HG02678 (cell line): ENCODE measurements at regions not wholly inside any gene's neighbourhood (a gene's known extent, or its start where the extent isn't known, plus 50 kb on each side); places are given as distances from the start of the nearest gene placed in this dataset.

Experiments
- ATAC-seq: cut with Tn5 transposase; IDR thresholded peaks from one replicate; pipeline ENCODE4 v1.9.1; 2021; ENCODE audit warnings: mild to moderate bottlenecking, moderate library complexity; ENCODE audit not compliant: unreplicated experiment

DNA sequence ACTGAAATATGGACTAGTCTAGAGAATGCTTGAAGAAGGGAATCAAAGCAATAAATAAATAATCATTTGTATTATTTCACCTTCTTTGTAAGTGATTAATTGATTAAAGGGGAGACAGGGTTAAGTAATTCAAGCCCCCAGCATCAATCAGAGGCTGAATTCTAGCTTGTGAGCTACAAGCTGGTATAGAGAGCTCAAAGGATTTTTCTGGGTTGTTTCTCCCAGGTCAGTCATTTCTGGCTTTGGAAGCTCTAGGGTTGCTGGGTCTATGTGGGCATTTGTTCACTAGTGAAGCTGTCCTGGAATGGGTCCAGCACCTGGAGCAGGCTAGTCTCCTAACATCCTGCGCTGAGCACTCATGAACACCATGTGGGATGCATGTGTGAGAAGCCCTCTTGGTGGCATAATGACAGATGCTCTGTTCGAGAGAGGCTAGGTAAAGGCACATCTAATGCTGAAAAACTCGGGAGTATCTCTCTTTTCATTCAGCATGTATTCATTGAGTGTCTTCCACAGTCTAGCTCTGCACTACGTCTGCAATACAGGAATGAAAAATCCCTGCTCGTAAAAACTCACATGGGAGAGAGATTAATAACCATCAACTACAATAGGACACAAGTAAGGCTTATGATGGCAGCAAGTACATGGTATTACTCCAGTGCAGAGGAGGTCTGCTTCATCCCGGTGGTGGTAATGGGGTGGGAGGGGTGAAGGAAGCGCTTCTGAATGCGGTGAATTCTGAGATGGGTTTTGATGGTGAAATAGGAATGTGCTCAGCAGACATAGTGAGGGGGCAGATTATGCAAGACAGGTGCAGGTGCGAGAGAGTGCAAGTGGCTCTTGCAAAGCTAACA lies 68.0 kb upstream of the NRP1 start:
- no peak for ATAC-seq

- no peak for ATAC-seq
Observed at GRCh38 chr10:33401300-33401699, 66.8 kb upstream of the NRP1 start.

DNA sequence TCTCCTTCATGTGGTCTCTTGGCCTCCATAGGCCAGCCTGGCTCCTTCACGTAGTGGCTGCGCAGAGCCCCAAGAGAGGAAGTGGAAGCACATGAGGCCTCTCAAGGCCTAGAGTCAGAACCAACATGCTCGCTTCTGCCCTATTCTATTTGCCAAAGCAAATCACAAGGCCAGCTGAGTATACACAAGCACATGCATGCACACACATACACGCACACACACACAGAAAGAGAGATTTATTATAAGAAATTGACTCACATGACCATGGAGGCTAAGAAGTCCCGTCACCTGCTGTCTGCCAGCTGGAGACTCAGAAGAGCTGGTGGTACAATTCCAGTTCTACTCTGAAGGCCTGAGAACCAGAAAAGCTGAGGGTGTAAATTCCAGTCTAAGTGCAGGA lies 64.3 kb upstream of the NRP1 start:
- ATAC-seq: no peak

GRCh38 chr10:33396938-33397337 lies 62.5 kb upstream of the NRP1 start:
- ATAC-seq: no peak

- ATAC-seq: no peak
Observed at GRCh38 chr10:33396279-33396678, 61.8 kb upstream of the NRP1 start.

GRCh38 chr10:33395201-33395600 lies 60.7 kb upstream of the NRP1 start:
- ATAC-seq: no peak

DNA sequence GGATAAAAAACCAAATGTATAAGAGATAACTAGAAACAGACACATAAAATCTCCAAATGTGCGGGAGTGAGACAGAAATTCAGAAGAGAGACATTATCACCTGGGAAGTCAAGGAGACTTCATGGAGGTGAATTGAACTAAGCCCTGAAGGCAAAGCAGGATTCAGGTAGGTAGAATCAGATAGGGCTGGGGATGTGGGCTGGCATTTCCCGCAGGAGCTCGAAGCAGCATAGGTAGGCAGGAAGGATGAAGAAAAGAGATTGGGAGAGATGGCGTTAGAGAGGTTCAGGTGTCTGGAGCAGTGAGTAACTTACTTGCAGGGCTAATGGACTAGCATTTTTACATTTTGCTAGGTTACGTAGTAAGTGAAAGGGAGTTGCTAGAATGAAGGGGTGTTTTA lies 58.2 kb upstream of the NRP1 start:
- no peak for ATAC-seq

GRCh38 chr10:33391611-33392465 lies 57.4 kb upstream of the NRP1 start:
- ATAC-seq: no peak

DNA sequence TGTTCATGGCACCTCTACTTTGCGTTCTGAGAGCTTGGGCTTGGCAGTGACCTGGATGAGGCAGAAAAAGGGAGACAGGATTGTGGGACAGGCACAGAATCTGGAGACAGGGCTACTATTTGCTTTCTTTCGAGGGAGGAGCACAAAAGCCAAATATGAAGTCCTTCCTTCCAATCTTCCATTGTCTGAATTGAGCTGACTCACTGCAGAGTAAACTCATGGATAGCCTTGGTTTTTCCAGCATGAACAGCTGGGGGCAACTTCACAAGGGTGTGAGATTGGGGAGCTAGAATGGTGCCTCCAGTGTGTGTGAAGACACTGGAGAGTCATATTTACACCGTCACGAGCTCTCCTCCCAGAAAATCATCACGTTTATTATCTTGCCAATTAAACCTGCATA lies 55.6 kb upstream of the NRP1 start:
- no peak for ATAC-seq

DNA sequence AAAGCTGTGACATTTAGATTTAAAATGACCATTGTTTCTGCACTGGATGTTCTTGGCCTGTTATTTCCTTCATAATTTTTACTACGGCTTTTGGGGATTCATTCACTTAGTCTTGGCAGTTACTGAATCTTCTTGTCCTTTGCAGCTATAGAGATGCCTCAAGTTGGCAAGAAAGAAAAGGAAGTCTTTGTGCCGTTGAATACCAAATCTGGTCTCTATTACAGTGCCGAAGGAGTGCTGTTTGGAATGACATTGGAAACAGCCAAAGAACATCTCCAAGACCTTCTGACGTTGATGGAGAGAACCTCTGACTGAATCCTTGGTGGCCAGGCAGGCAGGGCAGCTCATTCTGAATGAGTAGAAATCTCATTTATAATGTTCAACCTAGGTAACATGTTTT lies 54.3 kb upstream of the NRP1 start:
- ATAC-seq: no peak

- no peak for ATAC-seq
Observed at GRCh38 chr10:33388382-33388781, 53.9 kb upstream of the NRP1 start.

GRCh38 chr10:33387720-33388119 lies 53.3 kb upstream of the NRP1 start:
- no peak for ATAC-seq

GRCh38 chr10:33386926-33387325 lies 52.5 kb upstream of the NRP1 start:
- ATAC-seq: no peak

- ATAC-seq: no peak
Observed at GRCh38 chr10:33385686-33386085, 51.2 kb upstream of the NRP1 start.

DNA sequence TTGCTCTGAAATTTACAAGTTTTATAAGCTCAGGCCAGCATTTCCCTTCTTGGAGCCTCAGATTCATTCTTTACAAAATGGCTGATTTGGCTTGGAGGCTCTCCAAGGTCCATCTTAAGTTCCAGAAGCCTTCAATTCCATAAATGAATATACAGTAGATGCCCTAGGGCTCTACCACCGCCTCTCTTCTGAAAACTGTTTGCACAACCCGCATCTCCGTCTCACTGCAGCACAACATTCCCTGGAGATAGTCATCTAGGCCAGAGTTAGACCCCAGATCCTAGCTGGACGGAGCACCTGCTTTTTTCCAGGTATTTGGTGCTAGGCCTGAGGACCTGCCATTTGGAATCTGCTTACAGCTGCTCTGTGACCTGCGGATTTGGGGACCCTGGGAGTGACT lies 50.5 kb upstream of the NRP1 start:
- ATAC-seq: no peak
